Cardiac muscle cell (in vitro differentiated cells and primary cell): ENCODE measurements at regions not wholly inside any gene's neighbourhood (a gene's known extent, or its start where the extent isn't known, plus 50 kb on each side); places are given as distances from the start of the nearest gene placed in this dataset.

Source experiments
- DNase-seq, 2 donors: peaks; one replicate each; pipeline versions ENCODE4 v3.0.0 to v3.0.0-alpha.2; 2010 to 2017; ENCODE audit warnings: low read depth in 1 of 2, low spot score in 1 of 2
- H3K27ac ChIP-seq: fragments of 200-600 bp; sonication (generic); 2 replicates; pipeline ENCODE4 v1.5.1; 2016
- H3K27me3 ChIP-seq: fragments of 200-600 bp; sonication (generic); 2 replicates; pipeline ENCODE4 v1.6.0; 2016; ENCODE audit warnings: control low read depth
- H3K36me3 ChIP-seq: fragments of 200-600 bp; sonication (generic); 2 replicates; pipeline ENCODE4 v1.5.1; 2016; ENCODE audit warnings: control low read depth
- H3K4me1 ChIP-seq: fragments of 200-600 bp; sonication (generic); 2 replicates; pipeline ENCODE4 v1.8.1; 2017; ENCODE audit warnings: low read depth, mild to moderate bottlenecking, mixed run types
- H3K4me3 ChIP-seq: fragments of 200-600 bp; sonication (generic); 2 replicates; pipeline ENCODE4 v1.5.1; 2016; ENCODE audit warnings: mild to moderate bottlenecking
- H3K9me3 ChIP-seq: fragments of 200-600 bp; sonication (generic); 2 replicates; pipeline ENCODE4 v1.5.1; 2017; ENCODE audit warnings: low read depth, mild to moderate bottlenecking, control low read depth
- CTCF ChIP-seq: IDR thresholded peaks from 2 replicates; pipeline ENCODE4 v1.5.1; 2012; ENCODE audit warnings: low read depth, mild to moderate bottlenecking, low read length

- Histone ChIP-seq H3K4me3 (peak overlapping the region; percentile 41), H3K27ac (no peak overlapping the region), H3K9me3 (no peaks in the 10 kb centered on the region), H3K4me1 (peaks cover 12% of the 10 kb centered on the region), H3K36me3 (no peaks in the 10 kb centered on the region), H3K27me3 (peaks cover 100% of the 10 kb centered on the region)
- peak in 1 of 2 donors; percentile 28 for DNase-seq
- no peak for TF ChIP-seq CTCF
Measured at GRCh38 chr3:43998370-43998835, 243.3 kb upstream of the TOPAZ1 start.

- Histone ChIP-seq H3K4me3 (peak overlapping the region; percentile 41), H3K27ac (no peak overlapping the region), H3K9me3 (no peaks in the 10 kb centered on the region), H3K27me3 (peaks cover 100% of the 10 kb centered on the region), H3K4me1 (peaks cover 12% of the 10 kb centered on the region), H3K36me3 (no peaks in the 10 kb centered on the region)
- no peak for TF ChIP-seq CTCF
- DNase-seq = peak; percentile 43 to 86
Measured at GRCh38 chr3:43998836-43999727, 242.6 kb upstream of the TOPAZ1 start.

GRCh38 chr3:43999728-44000319 lies 241.9 kb upstream of the TOPAZ1 start:
- H3K9me3 ChIP-seq = no peaks in the 10 kb centered on the region
- DNase-seq = no peak
- no peak overlapping the region for H3K27ac ChIP-seq
- TF ChIP-seq CTCF = no peak
- H3K4me1 ChIP-seq = peaks cover 12% of the 10 kb centered on the region
- peak overlapping the region; percentile 41 for H3K4me3 ChIP-seq
- H3K27me3 ChIP-seq = peaks cover 100% of the 10 kb centered on the region
- no peaks in the 10 kb centered on the region for H3K36me3 ChIP-seq

GRCh38 chr3:44000586-44000985 lies 241.1 kb upstream of the TOPAZ1 start:
- Histone ChIP-seq H3K4me3 (no peak overlapping the region), H3K4me1 (peaks cover 7% of the 10 kb centered on the region), H3K27me3 (peaks cover 99% of the 10 kb centered on the region), H3K9me3 (no peaks in the 10 kb centered on the region), H3K36me3 (no peaks in the 10 kb centered on the region), H3K27ac (no peak overlapping the region)
- no peak for TF ChIP-seq CTCF
- no peak for DNase-seq

GRCh38 chr3:44001072-44001471 lies 240.6 kb upstream of the TOPAZ1 start:
- no peak for DNase-seq
- H3K4me1 ChIP-seq = peaks cover 7% of the 10 kb centered on the region
- TF ChIP-seq CTCF = no peak
- H3K27ac ChIP-seq = no peak overlapping the region
- H3K9me3 ChIP-seq = no peaks in the 10 kb centered on the region
- no peak overlapping the region for H3K4me3 ChIP-seq
- H3K27me3 ChIP-seq = peaks cover 97% of the 10 kb centered on the region
- no peaks in the 10 kb centered on the region for H3K36me3 ChIP-seq
